Spleen (tissue), 11 donors: ENCODE measurements at regions not wholly inside any gene's neighbourhood (a gene's known extent, or its start where the extent isn't known, plus 50 kb on each side); places are given as distances from the start of the nearest gene placed in this dataset.

Experiments used
- DNase-seq: peaks from one replicate; pipeline ENCODE4 v3.0.0-alpha.2; 2020
- H3K27ac ChIP-seq, 8 donors: fragments of 200-600 bp; sonication (generic) in 7 of 8; 1 replicate in 4 of 8; 2 replicates in 4 of 8; pipeline versions ENCODE4 v1.5.0 to v1.8.0; 2016 to 2021; ENCODE audit warnings: inconsistent platforms in 4 of 8, mild to moderate bottlenecking in 4 of 8, moderate library complexity in 1 of 8
- H3K27me3 ChIP-seq, 7 donors: fragments of 200-600 bp; sonication (generic) in 6 of 7; replicated peaks in 1 of 7; 1 replicate in 4 of 7; 2 replicates in 3 of 7; pipeline versions ENCODE4 v1.5.0 to v1.8.0; 2016 to 2021; ENCODE audit warnings: inconsistent platforms in 3 of 7, mild to moderate bottlenecking in 1 of 7
- H3K36me3 ChIP-seq, 6 donors: fragments of 200-600 bp; sonication (generic) in 5 of 6; 1 replicate in 4 of 6; 2 replicates in 2 of 6; pipeline versions ENCODE4 v1.5.0 to v1.8.0; 2016 to 2021; ENCODE audit warnings: inconsistent platforms in 2 of 6
- H3K4me1 ChIP-seq, 6 donors: fragments of 200-600 bp; sonication (generic) in 5 of 6; 1 replicate in 3 of 6; 2 replicates in 3 of 6; pipeline versions ENCODE4 v1.5.0 to v1.8.0; 2016 to 2021; ENCODE audit warnings: inconsistent platforms in 3 of 6
- H3K4me3 ChIP-seq, 8 donors: fragments of 200-600 bp; sonication (generic) in 7 of 8; 1 replicate in 4 of 8; 2 replicates in 4 of 8; pipeline versions ENCODE4 v1.5.0 to v1.8.0; 2016 to 2021; ENCODE audit warnings: inconsistent platforms in 4 of 8, mild to moderate bottlenecking in 4 of 8, moderate library complexity in 2 of 8
- H3K9me3 ChIP-seq, 8 donors: fragments of 200-600 bp; sonication (generic) in 7 of 8; 1 replicate in 4 of 8; 2 replicates in 4 of 8; pipeline versions ENCODE4 v1.5.0 to v1.8.0; 2016 to 2021; ENCODE audit warnings: inconsistent platforms in 4 of 8
- POLR2A ChIP-seq, 3 donors: fragments of 450-650 bp; IDR thresholded peaks; one replicate each; pipeline ENCODE4 v1.5.1; 2017; ENCODE audit warnings: antibody characterized with exemption in 3 of 3, mild to moderate bottlenecking in 1 of 3
- POLR2AphosphoS5 ChIP-seq, 3 donors: sonication (generic); formaldehyde crosslinking; IDR thresholded peaks; one replicate each; pipeline ENCODE4 v1.5.1; 2017; ENCODE audit warnings: antibody characterized with exemption in 3 of 3
- WGBS, 5 donors: extraction: QIAGEN DNeasy Blood & Tissue Kit in 3 of 5; methylation state at CpG; one replicate each; pipeline versions ENCODE4 v1.1.5 to v1.1.7; 2013 to 2018; 5-methylcytosine and 5-hydroxymethylcytosine counted together
- intact Hi-C: fragments of 100-400 bp; cut with DNase I; formaldehyde crosslinking; loops from one replicate; pipeline ENCODE4 v1.15.0; 2023; ENCODE audit warnings: low total_unique reads
- TF ChIP-seq, protein P1 (sequence below), 11 experiments: fragments of 200-600 bp in 7 of 11; fragments of 450-650 bp in 4 of 11; sonication (generic) in 4 of 11; IDR thresholded peaks in 8 of 11; conservative IDR thresholded peaks in 3 of 11; 1 replicate in 7 of 11; 2 replicates in 4 of 11; pipeline versions ENCODE4 v1.4.0 to v1.8.0; 2016 to 2021; ENCODE audit warnings: antibody characterized with exemption in 11 of 11, inconsistent platforms in 4 of 11, mild to moderate bottlenecking in 1 of 11
- donor health status: healthy with polysubstance abuse.
- donor health status: DM: no; HTN: no; CAD: no; lungs with moderate emphysema.
- donor health status: DM: no; HTN: no; CAD: no.
- donor health status: Bipolar disorder and iron deficiency.
- donor health status: healthy.
- donor health status: DM: no; HTN: no; CAD: no.
- donor health status: DM: yes; HTN: yes; CAD: no.

DNA sequence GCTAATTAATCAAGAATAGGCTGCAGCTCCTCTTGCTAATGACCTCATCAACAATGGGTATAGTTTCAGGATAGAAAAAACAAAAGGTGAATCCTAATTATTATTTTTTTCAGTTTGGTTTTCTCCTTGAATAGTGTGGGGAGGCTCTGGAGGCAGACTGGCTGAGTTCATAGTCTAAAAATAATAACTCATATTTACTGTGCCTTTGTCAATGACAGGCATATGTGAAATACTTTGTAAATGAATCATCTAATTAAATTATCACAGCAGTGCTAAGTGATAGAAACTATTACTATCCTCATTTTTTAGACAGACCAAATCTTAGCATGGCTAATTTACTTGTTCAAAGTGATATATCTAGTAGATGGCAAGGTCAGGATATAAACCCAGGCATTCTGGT lies 1261.0 kb upstream of the SLC10A2 start:
- no peak overlapping the region for H3K27ac ChIP-seq
- peaks cover 0 to 25% (median 13%) of the 10 kb centered on the region in 8 donors for H3K9me3 ChIP-seq
- TF ChIP-seq, protein P1, sequence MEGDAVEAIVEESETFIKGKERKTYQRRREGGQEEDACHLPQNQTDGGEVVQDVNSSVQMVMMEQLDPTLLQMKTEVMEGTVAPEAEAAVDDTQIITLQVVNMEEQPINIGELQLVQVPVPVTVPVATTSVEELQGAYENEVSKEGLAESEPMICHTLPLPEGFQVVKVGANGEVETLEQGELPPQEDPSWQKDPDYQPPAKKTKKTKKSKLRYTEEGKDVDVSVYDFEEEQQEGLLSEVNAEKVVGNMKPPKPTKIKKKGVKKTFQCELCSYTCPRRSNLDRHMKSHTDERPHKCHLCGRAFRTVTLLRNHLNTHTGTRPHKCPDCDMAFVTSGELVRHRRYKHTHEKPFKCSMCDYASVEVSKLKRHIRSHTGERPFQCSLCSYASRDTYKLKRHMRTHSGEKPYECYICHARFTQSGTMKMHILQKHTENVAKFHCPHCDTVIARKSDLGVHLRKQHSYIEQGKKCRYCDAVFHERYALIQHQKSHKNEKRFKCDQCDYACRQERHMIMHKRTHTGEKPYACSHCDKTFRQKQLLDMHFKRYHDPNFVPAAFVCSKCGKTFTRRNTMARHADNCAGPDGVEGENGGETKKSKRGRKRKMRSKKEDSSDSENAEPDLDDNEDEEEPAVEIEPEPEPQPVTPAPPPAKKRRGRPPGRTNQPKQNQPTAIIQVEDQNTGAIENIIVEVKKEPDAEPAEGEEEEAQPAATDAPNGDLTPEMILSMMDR (IDR thresholded peaks at IDR 0.05 in 8 of 11, conservative IDR thresholded peaks at IDR 0.05 in 3 of 11) = no peak
- TF ChIP-seq POLR2AphosphoS5 (IDR thresholded peaks at IDR 0.05) = no peak
- TF ChIP-seq POLR2A (IDR thresholded peaks at IDR 0.05) = no peak
- no peaks in the 10 kb centered on the region for H3K36me3 ChIP-seq
- no peaks in the 10 kb centered on the region for H3K27me3 ChIP-seq
- no peak for DNase-seq
- intact Hi-C loops = no loop called here
- no peaks in the 10 kb centered on the region for H3K4me1 ChIP-seq
- H3K4me3 ChIP-seq = no peak overlapping the region

DNA sequence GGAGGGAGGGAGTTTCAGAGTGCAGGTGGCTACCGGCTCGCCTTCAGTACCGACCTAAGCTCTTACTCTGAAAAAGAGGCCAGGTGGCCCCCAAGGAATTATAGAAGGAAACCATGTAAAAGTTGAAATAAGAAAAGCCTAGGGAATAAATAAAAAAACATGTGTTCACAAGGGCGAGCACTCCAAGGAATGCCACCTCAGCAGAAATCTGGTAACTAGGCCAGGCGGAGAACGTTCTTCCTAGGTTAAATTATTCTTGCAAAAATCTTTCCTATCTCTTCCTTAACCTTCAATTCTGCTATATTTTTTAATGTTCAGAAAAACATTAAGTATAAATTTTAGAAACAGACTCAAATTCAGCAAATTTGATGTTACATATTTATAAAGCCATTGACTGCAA lies 1260.3 kb upstream of the SLC10A2 start:
- H3K4me3 ChIP-seq = no peak overlapping the region
- intact Hi-C loops = no loop called here
- WGBS, 5 donors = 86 to 92% (median 90%) methylated on average over 6 of the region's 6 CpGs
- TF ChIP-seq POLR2A (IDR thresholded peaks at IDR 0.05) (no peak), POLR2AphosphoS5 (IDR thresholded peaks at IDR 0.05) (no peak)
- TF ChIP-seq, protein P1 (IDR thresholded peaks at IDR 0.05 in 8 of 11, conservative IDR thresholded peaks at IDR 0.05 in 3 of 11) = no peak
- H3K27me3 ChIP-seq = no peaks in the 10 kb centered on the region
- H3K27ac ChIP-seq = no peak overlapping the region
- no peak for DNase-seq
- H3K9me3 ChIP-seq = peaks cover 0 to 19% (median 9%) of the 10 kb centered on the region in 8 donors
- H3K4me1 ChIP-seq = no peaks in the 10 kb centered on the region
- H3K36me3 ChIP-seq = no peaks in the 10 kb centered on the region

DNA sequence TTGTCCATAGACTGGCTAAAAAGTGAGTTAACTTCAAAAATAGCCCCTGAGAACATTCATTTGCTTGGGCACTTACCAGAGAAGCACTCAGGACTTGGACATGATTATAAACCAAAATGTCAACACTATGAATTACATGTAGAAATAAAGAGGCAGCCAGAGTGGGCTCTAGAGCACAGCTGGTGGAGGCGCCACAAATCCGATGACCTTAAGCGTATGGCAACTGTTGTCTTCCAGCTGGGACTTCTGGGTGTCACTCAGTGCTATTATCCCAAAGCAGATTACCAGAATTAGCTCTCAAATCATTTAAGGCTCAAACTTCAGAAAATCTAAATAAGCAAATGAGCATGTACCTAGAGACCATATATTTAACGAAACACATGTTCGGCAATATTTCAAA lies 1255.5 kb upstream of the SLC10A2 start:
- no peaks in the 10 kb centered on the region for H3K9me3 ChIP-seq
- no peak for DNase-seq
- intact Hi-C loops = no loop called here
- H3K4me1 ChIP-seq = no peaks in the 10 kb centered on the region
- H3K27ac ChIP-seq = no peak overlapping the region
- H3K36me3 ChIP-seq = no peaks in the 10 kb centered on the region
- TF ChIP-seq POLR2A (IDR thresholded peaks at IDR 0.05) = no peak
- no peak overlapping the region for H3K4me3 ChIP-seq
- 90 to 97% (median 95%) methylated on average over 5 of the region's 5 CpGs for WGBS, 5 donors
- H3K27me3 ChIP-seq = no peaks in the 10 kb centered on the region

DNA sequence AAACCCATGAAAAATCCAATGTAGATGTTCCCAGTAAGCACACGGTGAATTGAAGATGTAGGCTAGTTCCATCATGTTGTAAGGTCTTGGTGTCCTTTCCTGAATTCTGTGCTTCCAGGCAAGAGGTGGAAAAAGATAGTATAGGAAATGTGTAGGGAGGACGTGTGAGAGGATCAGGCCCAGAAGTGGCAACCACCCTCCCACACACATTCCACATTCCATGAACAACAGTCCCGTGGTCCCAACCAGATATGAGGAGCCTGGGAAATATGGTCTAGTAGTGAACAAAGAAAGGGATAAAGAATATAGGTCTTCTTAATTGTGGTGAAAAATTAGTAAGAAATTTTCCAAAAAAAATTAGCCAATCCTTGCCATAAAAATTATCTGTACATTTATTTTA lies 1254.2 kb upstream of the SLC10A2 start:
- Histone ChIP-seq H3K4me3 (no peak overlapping the region), H3K36me3 (no peaks in the 10 kb centered on the region), H3K27ac (no peak overlapping the region), H3K4me1 (no peaks in the 10 kb centered on the region), H3K27me3 (no peaks in the 10 kb centered on the region), H3K9me3 (no peaks in the 10 kb centered on the region)
- 73 to 87% (median 81%) methylated on average over 3 of the region's 3 CpGs for WGBS, 5 donors
- DNase-seq = no peak
- TF ChIP-seq POLR2A (IDR thresholded peaks at IDR 0.05) = no peak
- no peak for TF ChIP-seq POLR2AphosphoS5 (IDR thresholded peaks at IDR 0.05)
- TF ChIP-seq, protein P1 (IDR thresholded peaks at IDR 0.05 in 8 of 11, conservative IDR thresholded peaks at IDR 0.05 in 3 of 11) = no peak
- intact Hi-C loops = no loop called here

DNA sequence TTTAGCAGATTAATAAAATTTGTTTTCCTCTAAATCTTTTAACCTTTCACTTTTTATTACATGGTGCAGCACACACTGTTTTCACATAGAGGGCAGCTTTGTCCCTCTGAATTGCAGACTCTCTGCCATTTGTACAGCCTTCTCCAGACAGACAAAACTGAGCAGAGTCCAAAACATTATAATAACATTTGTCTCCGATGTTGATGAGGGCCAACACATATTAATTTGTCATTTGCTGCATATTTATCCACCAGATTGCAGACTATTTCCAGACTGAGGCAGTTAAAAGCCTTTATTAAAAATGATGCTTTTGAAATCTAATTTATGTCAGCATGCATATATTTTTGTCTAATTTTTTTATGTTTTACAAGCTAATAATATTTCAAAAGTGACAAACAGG lies 1251.9 kb upstream of the SLC10A2 start:
- TF ChIP-seq, protein P1 (IDR thresholded peaks at IDR 0.05 in 8 of 11, conservative IDR thresholded peaks at IDR 0.05 in 3 of 11) = no peak
- TF ChIP-seq POLR2A (IDR thresholded peaks at IDR 0.05) = no peak
- no peak for TF ChIP-seq POLR2AphosphoS5 (IDR thresholded peaks at IDR 0.05)
- Histone ChIP-seq H3K36me3 (no peaks in the 10 kb centered on the region), H3K27me3 (no peaks in the 10 kb centered on the region), H3K27ac (no peak overlapping the region), H3K9me3 (no peaks in the 10 kb centered on the region), H3K4me1 (no peaks in the 10 kb centered on the region), H3K4me3 (no peak overlapping the region)
- WGBS, 5 donors = 37 to 45% (median 40%) methylated on average over 1 of the region's 1 CpG
- DNase-seq = no peak
- intact Hi-C loops = no loop called here
